GM12878 (cell line): ENCODE measurements at regions not wholly inside any gene's neighbourhood (a gene's known extent, or its start where the extent isn't known, plus 50 kb on each side); places are given as distances from the start of the nearest gene placed in this dataset.

Source experiments
- BCL11A ChIP-seq: IDR thresholded peaks from 2 replicates; pipeline ENCODE4 v1.6.1; 2011; ENCODE audit warnings: low read depth, low read length
- DPF2 ChIP-seq: fragments of 450-650 bp; IDR thresholded peaks from 2 replicates; pipeline ENCODE4 v1.6.1; 2017; ENCODE audit warnings: mild to moderate bottlenecking
- EZH2 ChIP-seq: IDR thresholded peaks from 2 replicates; pipeline ENCODE4 v1.6.1; 2012; ENCODE audit warnings: low read depth, mild to moderate bottlenecking, control low read depth, inconsistent platforms, low read length, borderline replicate concordance; ENCODE audit not compliant: control insufficient read depth
- LARP7 ChIP-seq: fragments of 450-650 bp; IDR thresholded peaks from 2 replicates; pipeline ENCODE4 v1.6.1; 2017; ENCODE audit warnings: mild to moderate bottlenecking
- MEF2A ChIP-seq: IDR thresholded peaks from 2 replicates; pipeline ENCODE4 v1.6.1; 2011; ENCODE audit warnings: low read depth, mild to moderate bottlenecking, low read length, moderate library complexity; ENCODE audit not compliant: insufficient read depth
- POLR2AphosphoS5 ChIP-seq: IDR thresholded peaks from 2 replicates; pipeline ENCODE4 v1.6.1; 2011; ENCODE audit warnings: mild to moderate bottlenecking, low read length, inconsistent platforms
- RAD21 ChIP-seq: IDR thresholded peaks from 2 replicates; pipeline ENCODE4 v1.6.1; 2011; ENCODE audit warnings: mild to moderate bottlenecking, low read depth, low read length, moderate library complexity; ENCODE audit not compliant: insufficient read depth
- TF ChIP-seq, protein P1 (sequence below), 3 experiments: IDR thresholded peaks in 2 of 3; conservative IDR thresholded peaks in 1 of 3; 2 replicates each; pipeline ENCODE4 v1.5.1; 2011; ENCODE audit warnings: low read depth in 3 of 3, low read length in 3 of 3, mild to moderate bottlenecking in 3 of 3, control low read depth in 2 of 3, moderate library complexity in 2 of 3, inconsistent platforms in 1 of 3, mixed read lengths in 1 of 3; ENCODE audit not compliant: control insufficient read depth in 2 of 3, insufficient read depth in 1 of 3; ENCODE audit errors: extremely low read depth in 1 of 3

DNA sequence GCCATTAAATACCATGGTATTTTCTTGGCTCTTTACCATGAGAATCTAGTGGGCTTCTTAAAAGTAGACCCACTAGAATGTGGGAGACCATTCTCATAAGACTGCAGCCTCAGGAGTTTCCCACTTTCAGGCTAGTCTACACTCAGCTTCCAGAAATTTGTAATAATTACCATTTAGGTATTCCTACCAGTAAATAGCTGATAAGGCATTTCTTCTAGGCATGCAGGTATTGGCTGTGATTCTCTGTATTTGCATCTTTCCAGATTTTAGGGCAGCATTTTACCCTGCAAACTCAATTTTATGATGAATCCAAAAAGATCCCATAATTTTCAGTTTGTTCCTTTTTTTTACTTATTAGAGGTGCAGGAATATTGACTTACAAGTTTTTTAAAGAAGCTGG lies 496.6 kb downstream of the TRAM1L1 start:
- TF ChIP-seq EZH2: no peak
- TF ChIP-seq, protein P1, sequence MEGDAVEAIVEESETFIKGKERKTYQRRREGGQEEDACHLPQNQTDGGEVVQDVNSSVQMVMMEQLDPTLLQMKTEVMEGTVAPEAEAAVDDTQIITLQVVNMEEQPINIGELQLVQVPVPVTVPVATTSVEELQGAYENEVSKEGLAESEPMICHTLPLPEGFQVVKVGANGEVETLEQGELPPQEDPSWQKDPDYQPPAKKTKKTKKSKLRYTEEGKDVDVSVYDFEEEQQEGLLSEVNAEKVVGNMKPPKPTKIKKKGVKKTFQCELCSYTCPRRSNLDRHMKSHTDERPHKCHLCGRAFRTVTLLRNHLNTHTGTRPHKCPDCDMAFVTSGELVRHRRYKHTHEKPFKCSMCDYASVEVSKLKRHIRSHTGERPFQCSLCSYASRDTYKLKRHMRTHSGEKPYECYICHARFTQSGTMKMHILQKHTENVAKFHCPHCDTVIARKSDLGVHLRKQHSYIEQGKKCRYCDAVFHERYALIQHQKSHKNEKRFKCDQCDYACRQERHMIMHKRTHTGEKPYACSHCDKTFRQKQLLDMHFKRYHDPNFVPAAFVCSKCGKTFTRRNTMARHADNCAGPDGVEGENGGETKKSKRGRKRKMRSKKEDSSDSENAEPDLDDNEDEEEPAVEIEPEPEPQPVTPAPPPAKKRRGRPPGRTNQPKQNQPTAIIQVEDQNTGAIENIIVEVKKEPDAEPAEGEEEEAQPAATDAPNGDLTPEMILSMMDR (IDR thresholded peaks at IDR 0.05 in 2 of 3, conservative IDR thresholded peaks at IDR 0.05 in 1 of 3; ENCODE audit: control insufficient read depth in 2 of 3, extremely low read depth in 1 of 3, insufficient read depth in 1 of 3, low read depth in 3 of 3, low read length in 3 of 3): no peak
- no peak for TF ChIP-seq LARP7
- TF ChIP-seq BCL11A: no peak
- TF ChIP-seq RAD21: no peak
- no peak for TF ChIP-seq DPF2
- no peak for TF ChIP-seq POLR2AphosphoS5
- no peak for TF ChIP-seq MEF2A
